ENCODE measurements at regions not wholly inside any gene's neighbourhood (a gene's known extent, or its start where the extent isn't known, plus 50 kb on each side); places are given as distances from the start of the nearest gene placed in this dataset.

- DNase-seq (ENCODE audit: low read depth, low spot score) (no peak), ATAC-seq (no peak), FAIRE-seq (no peak)
- no peak for TF ChIP-seq DPF2 (IDR thresholded peaks at IDR 0.05)
- TF ChIP-seq LARP7 (IDR thresholded peaks at IDR 0.05): no peak
- no peak for TF ChIP-seq BHLHE40 (IDR thresholded peaks at IDR 0.05; ENCODE audit: borderline replicate concordance in 1 of 2, low read depth in 2 of 2, low read length in 1 of 2)
- no peak for TF ChIP-seq PML (IDR thresholded peaks at IDR 0.05; ENCODE audit: low read length)
- TF ChIP-seq STAT1 (conservative IDR thresholded peaks at IDR 0.05): no peak
- no peak for TF ChIP-seq ATF2 (IDR thresholded peaks at IDR 0.05; ENCODE audit: low read length)
- no peak for TF ChIP-seq ZNF384 (IDR thresholded peaks at IDR 0.05; ENCODE audit: borderline replicate concordance, low read depth, low read length)
- TF ChIP-seq, protein P1, sequence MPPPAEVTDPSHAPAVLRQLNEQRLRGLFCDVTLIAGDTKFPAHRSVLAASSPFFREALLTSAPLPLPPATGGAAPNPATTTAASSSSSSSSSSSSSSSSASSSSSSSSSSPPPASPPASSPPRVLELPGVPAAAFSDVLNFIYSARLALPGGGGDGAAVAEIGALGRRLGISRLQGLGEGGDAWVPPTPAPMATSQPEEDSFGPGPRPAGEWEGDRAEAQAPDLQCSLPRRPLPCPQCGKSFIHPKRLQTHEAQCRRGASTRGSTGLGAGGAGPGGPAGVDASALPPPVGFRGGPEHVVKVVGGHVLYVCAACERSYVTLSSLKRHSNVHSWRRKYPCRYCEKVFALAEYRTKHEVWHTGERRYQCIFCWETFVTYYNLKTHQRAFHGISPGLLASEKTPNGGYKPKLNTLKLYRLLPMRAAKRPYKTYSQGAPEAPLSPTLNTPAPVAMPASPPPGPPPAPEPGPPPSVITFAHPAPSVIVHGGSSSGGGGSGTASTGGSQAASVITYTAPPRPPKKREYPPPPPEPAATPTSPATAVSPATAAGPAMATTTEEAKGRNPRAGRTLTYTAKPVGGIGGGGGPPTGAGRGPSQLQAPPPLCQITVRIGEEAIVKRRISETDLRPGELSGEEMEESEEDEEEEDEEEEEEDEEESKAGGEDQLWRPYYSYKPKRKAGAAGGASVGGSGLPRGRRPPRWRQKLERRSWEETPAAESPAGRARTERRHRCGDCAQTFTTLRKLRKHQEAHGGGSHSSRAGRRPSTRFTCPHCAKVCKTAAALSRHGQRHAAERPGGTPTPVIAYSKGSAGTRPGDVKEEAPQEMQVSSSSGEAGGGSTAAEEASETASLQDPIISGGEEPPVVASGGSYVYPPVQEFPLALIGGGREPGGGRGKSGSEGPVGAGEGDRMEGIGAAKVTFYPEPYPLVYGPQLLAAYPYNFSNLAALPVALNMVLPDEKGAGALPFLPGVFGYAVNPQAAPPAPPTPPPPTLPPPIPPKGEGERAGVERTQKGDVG (CRISPR knock-in tag; IDR thresholded peaks at IDR 0.05): no peak
- no peak for TF ChIP-seq CTCF (IDR thresholded peaks at IDR 0.05 in 2 of 3, conservative IDR thresholded peaks at IDR 0.05 in 1 of 3; ENCODE audit: control insufficient read depth in 2 of 3, extremely low read depth in 1 of 3, insufficient read depth in 1 of 3, low read depth in 3 of 3, low read length in 3 of 3)
- H3K79me2 ChIP-seq (ENCODE audit: control insufficient read depth, insufficient read depth, low read length): no peaks in the 10 kb centered on the region
- no peaks in the 10 kb centered on the region for H4K20me1 ChIP-seq (ENCODE audit: control insufficient read depth, insufficient read depth)
- no peaks in the 10 kb centered on the region for H3K9me3 ChIP-seq (replicated peaks; ENCODE audit: control insufficient read depth, insufficient read depth, low read length)
- H2AFZ ChIP-seq (ENCODE audit: control insufficient read depth, low read depth, low read length): no peak overlapping the region
- H3K4me3 ChIP-seq: no peak overlapping the region
- BruUV-seq (replicated peaks): no TSS peak
- CTCF ChIA-PET: interaction anchor here (1.5 kb wide), 1 partner anchor 28 kb away, joined by 4 read pairs; no protein-coding TSS in a partner anchor
- SMC1A ChIA-PET (ENCODE audit: uncharacterized antibody, unreplicated experiment): interaction anchor here (1.0 kb wide), 1 partner anchor 44 kb away, joined by 3 read pairs; no protein-coding TSS in a partner anchor
- no peak overlapping the region for H3K27ac ChIP-seq (ENCODE audit: control insufficient read depth, insufficient read depth)
- H3K4me2 ChIP-seq (ENCODE audit: control insufficient read depth, insufficient read depth): no peak overlapping the region
- in situ Hi-C loops (cut with MboI): no loop called here
- H3K4me1 ChIP-seq (ENCODE audit: control insufficient read depth, insufficient read depth, low read length): no peaks in the 10 kb centered on the region
- POLR2A ChIA-PET: no interaction called here
- intact Hi-C loops (cut with micrococcal nuclease; ENCODE audit: unreplicated experiment): no loop called here
- H3K9ac ChIP-seq (ENCODE audit: control insufficient read depth, insufficient read depth, low read length): no peak overlapping the region
- H3K27me3 ChIP-seq (replicated peaks in 1 of 2; ENCODE audit: control insufficient read depth in 2 of 2, insufficient read depth in 2 of 2, low read length in 1 of 2): no peaks in the 10 kb centered on the region
- RAD21 ChIA-PET (ENCODE audit: unreplicated experiment): no interaction called here
- no peaks in the 10 kb centered on the region for H3K36me3 ChIP-seq (ENCODE audit: control insufficient read depth in 2 of 2, insufficient read depth in 2 of 2, low read length in 1 of 2)
Observed at GRCh38 chr4:79604152-79604551, 196.1 kb upstream of the GK2 start.
